ENCODE measurements at regions not wholly inside any gene's neighbourhood (a gene's known extent, or its start where the extent isn't known, plus 50 kb on each side); places are given as distances from the start of the nearest gene placed in this dataset.

DNA sequence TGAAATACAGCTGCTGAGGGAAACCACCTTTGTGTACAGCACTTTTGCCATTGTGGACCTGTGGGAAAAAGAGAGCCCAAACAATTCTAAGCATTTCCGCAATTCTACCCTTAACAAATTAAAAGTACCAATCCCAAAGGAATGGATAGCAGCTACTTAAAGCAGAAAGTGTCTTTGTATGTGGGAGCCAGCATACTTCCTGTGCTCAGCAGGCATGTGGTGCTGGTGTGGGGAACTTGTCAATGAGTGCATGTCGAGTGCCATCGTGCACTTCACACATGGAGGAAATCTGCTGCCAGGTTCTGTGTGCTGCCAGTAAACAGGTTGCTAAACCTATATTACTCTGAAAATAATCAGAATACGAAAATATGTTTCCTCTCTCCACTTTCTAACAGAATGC, 399.0 kb downstream of the LRRC70 start:
- no peak for DNase-seq (ENCODE audit: low spot score)

DNA sequence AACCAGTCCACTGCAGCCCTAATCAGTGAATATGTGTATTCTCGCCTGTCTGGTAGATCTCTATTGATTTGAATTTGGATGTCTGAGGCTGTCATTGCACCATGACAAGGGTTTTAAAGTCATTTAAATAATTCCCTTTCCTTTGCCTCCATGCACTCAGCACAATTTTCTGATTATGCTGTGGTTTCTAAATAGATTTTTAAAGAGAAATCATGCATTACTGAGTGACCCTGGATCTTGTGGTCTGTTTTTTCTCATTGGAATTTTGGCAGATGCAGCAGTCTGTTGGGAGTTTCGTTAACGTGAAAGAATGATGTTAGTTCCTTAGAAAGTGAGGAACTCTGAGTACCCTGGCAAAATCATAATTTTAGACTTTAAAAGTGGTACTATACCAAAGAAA, 396.0 kb downstream of the LRRC70 start:
- no peak for DNase-seq (ENCODE audit: low spot score)

DNA sequence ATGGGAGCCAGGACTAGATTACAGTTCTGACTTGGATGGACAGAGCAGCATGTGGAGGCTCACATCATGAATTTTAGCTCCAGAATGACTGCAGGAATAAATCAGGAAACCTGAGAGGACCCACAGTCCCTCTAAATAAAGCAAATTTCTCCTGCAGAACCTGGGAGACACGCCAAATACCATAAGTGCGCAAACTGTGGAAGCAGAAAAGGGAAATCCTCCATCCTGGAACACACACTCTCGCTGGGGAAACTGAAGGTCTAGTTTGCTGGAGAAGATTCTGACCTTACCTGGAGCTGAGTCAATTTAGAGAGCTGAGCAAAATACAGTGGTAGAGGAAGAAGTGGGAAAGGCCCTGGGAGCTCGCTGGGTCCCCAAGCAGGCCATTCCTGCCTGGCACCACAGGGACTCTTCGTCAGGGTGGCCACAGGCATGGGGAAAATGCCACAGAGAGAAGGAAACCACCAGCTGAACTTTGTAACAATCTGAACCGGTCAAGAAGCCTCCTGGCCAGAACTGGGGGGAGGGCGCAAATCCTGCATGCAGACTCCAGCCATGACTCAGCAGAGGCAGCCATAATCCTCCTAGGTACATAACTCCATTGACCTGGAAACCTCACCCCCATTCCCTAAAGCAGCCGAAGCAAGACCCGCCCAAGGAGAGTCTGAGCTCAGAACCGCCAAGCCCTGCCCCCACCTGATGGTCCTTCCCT, 390.9 kb downstream of the LRRC70 start:
- no peak for DNase-seq (ENCODE audit: low spot score)

DNA sequence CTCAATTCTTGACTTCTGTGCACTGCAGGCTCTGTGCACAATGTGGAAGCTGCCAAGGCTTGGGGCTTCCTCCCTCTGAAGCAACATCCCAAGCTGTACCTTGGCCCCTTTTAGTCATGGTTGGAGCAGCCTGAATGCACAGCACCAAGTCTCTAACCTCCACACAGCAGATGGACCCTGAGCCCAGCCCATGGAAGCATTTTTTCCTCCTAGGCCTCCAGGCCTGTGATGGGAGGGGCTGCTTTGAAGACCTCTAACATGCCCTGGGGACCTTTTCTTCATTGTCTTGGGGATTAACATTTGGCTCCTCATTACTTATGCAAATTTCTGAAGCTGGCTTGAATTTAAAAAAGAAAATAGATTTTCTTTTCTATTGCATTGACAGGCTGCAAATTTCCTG, 385.8 kb downstream of the LRRC70 start:
- no peak for DNase-seq (ENCODE audit: low spot score)

DNA sequence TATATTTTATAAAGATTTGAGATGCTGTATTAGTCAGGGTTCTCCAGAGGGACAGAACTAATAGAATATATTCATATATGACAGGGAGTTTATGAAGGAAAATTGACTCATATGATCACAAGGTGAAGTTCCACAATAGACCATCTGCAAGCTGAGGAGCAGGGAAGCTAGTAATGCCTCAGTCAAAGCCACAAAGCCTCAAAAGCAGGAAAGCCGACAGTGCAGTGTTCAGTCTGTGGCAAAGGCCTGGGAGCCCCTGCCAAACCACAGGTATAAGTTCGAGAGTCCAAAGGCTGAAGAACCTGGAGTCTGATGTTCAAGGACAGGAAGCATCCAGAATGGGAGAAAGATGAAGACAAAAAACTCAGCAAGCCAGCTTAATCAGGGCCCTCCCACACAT, 382.2 kb downstream of the LRRC70 start:
- DNase-seq (ENCODE audit: low spot score): no peak

DNA sequence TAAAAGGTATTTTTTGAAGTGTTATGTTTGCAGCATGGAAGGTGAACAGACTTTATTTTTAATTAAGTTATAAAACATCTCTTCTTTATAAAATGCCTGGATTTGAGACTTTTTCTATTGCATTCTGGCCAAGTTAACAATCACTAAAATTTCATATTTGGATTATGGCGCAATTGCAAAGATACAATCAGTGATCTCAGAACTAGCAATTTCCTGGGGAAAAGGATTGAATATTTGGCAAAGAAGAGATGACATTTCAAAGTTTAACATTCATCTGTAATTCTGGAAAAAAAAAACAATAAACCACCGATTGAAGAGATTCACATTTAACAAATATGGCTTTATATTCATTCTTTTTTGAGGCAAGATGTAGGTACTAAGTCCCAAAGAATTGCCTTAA, 378.0 kb downstream of the LRRC70 start:
- DNase-seq (ENCODE audit: low spot score): no peak

DNA sequence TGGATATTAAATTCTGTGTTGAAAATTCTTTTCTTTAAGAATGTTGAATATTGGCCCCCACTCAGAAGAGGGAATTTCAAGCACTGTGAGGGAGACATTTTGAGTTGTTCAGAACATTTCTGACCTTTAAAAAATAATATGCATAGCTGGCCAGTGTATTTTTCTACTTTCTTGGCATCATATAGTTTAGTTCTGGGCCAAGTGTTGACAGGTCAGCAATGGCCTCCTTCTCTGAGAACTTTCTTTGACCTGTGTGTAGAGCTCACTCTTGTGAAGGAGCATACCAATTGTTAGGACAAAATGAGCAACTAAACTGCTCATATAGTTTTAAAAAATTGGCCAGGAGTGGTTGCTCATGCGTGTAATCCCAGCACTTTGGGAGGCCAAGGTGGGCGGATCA, 376.0 kb downstream of the LRRC70 start:
- no peak for DNase-seq (ENCODE audit: low spot score)

DNA sequence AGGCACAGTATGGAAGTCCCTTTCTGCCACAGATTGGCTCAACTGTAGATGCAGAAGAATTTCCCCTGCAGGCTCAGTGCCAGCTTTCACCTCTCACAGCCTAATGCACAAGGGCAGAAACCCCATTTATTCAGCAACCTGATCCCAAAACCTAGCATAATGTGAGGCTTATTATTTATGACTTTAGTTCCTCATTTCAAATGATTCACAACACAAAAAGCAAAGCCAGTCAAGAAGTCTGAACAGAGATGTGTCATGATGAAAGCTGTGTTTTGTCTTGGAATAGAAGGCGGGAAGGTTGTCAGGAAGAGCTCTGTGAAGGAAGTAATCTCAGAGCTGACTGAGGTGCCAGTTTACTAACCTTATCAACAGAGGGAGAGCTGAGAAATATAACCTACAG, 369.7 kb downstream of the LRRC70 start:
- DNase-seq (ENCODE audit: low spot score): no peak

DNA sequence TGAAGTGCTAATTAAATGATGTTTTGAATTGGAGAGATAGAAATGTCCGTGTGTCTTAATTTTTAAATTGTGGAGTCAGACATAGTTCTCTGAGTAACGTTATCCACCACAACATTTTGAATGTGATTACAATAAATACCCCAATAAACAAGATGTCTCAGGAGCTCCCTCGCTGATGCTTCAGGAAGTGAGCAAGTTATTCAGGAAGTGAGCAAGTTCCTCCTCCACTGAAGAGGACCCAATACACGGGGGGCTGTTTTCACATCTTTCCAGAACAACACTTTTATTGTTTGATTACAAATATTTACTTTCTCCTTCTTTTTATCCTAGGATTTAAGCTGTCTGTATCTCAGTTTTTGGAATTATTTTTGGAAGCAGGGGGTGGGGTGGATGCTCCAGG, 363.8 kb downstream of the LRRC70 start:
- no peak for DNase-seq (ENCODE audit: low spot score)

DNA sequence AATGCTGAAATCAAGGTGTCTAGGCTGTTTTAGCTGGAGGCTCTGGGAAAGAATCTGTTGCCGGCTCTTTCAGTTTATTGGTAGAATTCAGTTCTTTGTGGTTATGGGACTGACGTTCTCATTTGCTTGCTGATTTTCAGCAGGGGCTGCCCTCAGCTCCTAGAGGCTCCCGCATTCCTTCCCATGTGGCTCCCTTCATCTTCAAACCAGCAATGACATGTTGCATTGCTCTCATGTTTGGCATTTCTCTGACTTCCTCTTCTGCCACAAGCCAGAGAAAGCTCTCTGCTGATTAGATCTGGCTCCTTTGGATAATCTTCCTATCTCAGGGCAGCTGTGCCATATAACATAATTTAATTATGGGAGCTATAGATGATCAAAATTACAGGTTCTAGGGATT, 360.3 kb downstream of the LRRC70 start:
- no peak for DNase-seq (ENCODE audit: low spot score)

DNA sequence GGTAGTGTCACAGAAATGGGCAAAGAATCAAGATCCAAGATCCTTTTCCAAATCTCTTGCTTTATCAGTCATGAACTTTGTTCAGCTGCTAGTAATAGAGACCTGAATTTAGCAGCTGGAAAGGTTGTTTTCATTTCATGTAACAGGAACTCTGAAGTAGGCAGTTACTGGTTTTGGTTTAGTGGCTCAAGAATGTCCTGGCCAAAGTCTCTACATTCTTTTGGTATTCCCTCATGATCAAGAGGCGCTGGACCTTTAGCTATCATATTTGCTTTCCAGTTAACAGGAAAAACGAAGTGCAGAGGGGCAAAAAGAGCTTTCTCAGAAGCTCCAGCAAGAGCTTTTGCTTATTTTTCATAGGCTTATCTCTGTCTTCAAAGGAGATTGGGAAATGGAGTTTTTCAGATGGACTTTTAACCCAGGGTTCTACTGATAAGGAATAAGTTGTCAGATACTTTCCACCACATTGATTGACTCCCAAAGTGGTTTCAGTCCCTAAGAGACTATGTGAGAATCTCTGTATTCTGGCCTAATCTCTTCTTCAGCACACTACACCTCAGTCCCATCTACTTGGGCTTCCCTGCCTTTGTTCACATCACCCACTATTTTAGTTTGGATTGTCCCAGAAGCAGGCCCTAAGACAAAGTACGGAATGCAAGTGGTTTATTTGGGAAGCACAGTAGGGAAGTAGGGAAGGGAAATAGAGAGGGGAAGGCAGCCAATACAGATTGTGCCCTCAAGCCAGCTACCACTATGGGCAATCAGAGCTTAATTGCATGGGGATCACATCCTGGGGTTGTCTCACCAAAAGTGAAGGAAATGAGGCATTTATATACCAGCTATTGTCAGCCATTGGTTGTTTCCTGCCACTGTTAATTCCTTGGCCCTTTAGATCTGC, 359.3 kb downstream of the LRRC70 start:
- no peak for DNase-seq (ENCODE audit: low spot score)

DNA sequence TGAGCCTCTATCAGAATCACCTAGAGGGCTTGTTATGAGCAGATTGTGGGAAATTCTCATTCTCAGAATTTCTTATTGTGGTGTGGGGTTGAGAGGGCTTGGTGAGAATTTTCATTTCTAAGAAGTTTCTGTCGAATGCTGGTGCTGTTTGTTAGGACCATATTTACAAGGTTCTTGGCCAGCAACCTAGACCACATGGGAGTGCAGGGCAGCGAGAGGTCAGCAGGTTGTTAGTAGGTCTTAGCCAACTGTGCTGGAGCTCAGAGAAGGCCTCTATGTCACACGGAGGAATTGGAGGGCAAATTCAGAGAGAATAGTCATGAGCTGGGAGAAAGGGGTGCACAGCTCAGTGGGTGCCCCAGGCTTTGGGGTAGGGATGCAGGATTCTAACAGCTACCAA, 357.0 kb downstream of the LRRC70 start:
- no peak for DNase-seq (ENCODE audit: low spot score)

DNA sequence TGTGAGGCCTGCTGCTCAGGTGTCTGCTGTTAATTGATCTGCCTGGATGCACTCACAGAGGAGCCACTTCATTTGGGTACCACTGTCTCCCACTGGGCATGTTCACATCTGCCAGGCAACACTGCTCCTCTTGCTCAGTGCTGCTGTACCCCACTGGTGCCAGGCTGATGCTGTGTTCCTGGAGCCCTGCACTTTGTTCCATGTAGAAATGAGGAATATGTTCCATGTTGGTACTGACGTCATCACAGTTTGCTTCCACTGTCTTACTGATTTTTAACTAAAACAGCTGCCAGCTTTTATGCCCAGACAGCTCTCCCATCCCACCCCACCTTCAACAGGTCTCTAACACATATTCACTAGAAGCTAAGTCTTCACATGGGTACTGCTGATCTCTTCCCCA, 355.7 kb downstream of the LRRC70 start:
- no peak for DNase-seq (ENCODE audit: low spot score)

DNA sequence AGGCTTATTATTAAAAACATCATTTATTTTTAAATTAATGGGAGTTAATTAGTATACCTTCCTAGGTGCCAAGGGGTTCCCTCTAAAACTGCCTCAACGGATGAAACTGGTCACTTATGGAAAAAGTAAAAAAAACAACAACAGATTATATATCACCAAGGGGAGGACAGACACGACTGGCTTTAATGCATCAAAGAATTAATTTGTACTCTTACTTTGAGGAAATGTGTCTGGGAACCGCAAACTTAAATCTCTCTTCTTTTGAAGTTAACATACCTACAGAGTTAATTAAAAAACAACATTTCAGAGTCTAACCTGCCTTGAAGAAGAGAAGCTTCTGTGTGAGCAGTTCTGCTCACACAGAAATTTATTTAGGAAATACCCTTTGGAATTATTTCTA, 354.6 kb downstream of the LRRC70 start:
- no peak for DNase-seq (ENCODE audit: low spot score)

DNA sequence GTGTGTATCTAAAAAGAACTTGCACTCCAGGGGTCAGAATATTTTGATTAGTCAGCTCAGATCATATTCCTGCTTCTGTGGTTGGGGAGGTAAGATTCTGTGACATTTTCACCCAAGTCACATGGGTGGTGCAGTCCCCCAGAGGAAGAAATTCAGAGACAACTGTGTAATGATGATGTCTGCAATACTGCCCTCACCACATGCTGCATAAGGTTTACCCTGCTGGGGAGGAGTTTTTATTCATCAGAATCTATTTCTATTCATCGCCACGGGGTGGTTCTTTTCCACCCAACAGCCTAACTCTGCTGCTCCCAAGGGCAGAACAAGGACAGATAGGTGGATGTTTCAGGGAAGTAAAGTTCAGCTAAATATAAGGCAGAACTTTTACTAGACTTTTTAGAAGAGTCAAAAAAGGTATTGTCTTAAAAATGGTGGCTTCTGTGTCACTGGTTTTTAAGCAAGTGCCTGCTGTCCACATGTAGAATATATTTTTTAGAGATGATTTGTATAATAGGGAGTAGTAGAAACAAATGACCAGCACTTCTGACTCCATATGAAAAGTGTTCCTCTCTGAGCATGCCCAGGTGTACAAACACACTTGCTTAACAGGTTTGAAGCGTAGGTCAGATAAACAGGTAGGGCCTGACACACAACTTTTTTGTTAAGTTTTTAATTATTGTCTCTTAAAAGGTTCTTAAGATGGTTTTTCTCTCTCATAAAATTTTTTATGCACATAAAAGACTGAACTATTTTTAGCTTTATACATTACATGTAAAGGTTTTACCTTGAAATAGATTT, 352.7 kb downstream of the LRRC70 start:
- no peak for DNase-seq (ENCODE audit: low spot score)

DNA sequence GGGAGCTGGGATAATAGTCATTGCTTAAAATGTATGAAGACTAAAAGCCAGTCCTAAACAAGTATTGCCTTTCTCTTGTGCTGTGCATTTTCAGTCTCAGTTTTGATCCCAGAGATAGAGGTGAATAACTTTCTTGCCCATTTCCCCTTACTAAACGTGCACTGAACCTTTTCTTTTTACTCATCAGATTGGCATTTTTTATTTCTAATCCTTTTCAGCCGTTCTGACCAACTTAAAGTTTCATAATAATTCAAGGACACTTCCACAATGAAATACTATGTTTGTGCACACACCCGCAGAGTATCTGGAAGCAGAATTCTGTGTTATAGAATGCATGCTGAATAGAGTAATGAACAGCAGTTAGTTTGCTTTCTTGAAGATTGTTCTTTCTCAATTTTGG, 343.6 kb downstream of the LRRC70 start:
- DNase-seq (ENCODE audit: low spot score): no peak

DNA sequence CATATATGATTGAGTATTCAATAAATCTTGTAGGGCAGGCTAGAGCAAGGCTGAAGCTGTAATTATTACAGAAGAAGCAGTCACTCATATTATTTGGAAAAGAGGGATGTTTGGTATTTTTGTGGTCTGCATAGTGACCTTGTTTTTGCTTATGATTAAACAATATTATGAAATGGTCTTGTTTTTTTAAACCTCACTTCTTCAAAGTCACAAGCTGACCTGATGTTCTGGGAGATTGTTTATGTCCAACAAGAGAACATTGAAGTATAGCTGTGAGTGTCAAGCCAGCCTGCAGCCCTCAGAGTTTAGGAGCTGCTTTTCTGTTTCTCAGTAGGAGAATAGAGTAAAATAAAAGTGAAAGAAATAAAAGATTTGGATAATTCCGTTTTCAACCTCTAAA, 342.2 kb downstream of the LRRC70 start:
- DNase-seq (ENCODE audit: low spot score): no peak

DNA sequence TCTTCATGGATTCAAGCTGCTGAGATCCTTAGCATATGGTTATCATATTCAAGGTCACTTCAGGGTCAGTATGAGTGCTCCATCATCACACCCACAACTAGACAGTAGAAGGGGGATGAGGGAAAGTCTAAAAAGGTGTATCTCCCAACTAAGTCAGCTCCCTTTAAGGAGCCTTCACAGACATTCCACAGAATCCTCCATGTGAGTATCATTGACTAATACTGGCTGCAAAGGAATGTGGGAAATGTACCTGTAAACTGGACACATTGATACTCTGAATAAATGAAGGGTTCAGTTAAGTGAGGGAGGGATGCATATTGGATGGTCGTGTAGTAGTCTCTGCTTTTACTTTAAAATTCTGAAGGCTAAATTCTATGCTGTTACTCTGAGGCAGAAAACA, 330.7 kb downstream of the LRRC70 start:
- no peak for DNase-seq (ENCODE audit: low spot score)

DNA sequence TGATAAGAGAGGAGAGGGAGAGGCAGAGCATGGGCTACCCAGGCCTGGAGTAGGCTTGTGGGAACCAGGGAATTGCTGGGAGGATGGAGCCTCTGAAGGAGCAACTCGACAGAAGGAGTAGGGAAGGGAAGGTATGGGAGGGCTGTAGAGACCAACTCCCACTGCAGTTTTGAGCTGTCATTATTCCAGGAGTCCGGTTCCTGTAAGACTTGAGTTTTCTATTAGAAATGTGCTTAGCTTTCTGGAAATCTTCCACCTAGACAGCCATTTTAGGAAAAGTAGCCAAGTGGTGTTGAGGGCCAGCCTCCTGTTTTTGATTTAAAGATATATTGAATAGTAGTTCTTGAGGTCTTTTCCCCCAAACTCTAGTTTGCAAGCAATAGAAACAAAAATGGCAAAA, 323.5 kb downstream of the LRRC70 start:
- DNase-seq (ENCODE audit: low spot score): no peak

DNA sequence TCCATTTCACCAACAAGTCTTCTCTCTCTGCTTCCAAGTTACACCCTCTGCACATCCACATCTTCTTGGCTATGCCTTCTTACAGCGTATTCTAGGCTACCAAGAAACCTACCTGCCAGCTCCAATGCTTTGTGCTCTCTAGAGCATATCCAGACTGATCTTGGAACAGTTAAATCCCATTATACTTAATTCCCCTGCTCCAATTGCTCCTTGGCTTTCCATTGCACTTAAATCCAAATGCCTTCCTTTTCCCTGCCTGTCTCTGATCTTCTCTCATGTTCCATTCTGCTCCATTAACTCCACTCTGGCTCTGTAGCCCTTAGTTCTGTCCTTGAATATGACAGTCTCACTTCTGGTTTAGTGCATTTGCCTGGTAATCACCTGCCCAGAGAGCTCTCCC, 322.4 kb downstream of the LRRC70 start:
- DNase-seq (ENCODE audit: low spot score): no peak

DNA sequence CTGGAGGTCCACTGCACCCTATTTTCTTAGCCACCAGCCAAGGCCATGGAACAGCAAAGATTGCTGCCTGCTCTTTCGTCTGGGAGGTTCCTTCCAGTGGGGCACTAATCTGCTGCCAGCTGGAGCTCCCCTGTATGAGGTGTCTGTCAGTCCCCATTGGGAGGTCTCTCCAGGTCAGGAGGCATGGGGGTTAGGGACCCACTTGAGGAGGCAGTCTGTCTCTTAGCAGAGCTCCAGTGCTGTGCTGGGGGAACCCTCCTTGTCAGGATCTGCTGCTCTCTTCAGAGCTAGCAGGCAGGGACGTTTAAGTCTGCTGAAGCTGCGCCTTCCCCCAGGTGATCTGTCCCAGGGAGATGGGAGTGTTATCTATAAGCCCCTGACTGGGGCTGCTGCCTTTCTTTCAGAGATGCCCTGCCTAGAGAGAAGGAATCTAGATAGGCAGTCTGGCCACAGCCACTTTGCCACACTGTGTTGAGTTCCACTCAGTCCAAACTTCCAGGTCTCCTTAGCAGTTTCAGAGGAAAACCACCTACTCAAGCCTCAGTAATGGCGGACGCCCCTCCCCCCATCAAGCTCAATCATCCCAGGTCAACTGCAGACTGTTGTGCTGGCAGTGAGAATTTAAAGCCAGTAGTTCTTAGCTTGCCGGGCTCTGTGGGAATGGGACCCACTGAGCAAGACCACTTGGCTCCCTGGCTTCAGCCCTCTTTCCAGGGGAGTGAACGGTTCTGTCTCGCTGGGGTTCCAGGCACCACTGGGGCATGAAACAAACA, 317.7 kb downstream of the LRRC70 start:
- no peak for DNase-seq (ENCODE audit: low spot score)

Data from D341Med (cell line).